ENCODE measurements at regions not wholly inside any gene's neighbourhood (a gene's known extent, or its start where the extent isn't known, plus 50 kb on each side); places are given as distances from the start of the nearest gene placed in this dataset.
"Not testable (repeated sequence)": the region's sequence is repeated elsewhere in the genome, so short reads cannot be mapped to it uniquely, and the experiment has no call there.

DNA sequence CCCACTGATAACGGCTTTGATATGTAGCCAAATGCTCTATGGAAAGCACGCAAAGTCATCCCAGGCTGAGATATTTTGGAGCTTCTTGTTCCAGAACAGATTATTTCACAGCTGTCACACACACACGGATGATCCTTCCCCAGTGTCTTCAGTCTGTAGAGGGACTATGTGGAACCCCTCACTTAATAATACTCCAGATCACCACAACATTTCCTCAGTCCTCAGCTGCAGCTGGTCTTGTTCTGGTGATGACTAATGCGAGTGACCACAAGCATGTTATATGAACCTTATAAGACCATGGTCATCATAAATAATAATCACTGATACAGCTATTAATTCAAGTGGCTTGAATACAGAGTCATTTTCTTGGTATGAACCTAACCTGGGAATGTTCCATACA lies 490.7 kb downstream of the RPIA start:
- peak; percentile 28 for DNase-seq (ENCODE audit: low read depth)
- not testable (repeated sequence) for H3K4me3 ChIP-seq (ENCODE audit: low read depth, low read length)

DNA sequence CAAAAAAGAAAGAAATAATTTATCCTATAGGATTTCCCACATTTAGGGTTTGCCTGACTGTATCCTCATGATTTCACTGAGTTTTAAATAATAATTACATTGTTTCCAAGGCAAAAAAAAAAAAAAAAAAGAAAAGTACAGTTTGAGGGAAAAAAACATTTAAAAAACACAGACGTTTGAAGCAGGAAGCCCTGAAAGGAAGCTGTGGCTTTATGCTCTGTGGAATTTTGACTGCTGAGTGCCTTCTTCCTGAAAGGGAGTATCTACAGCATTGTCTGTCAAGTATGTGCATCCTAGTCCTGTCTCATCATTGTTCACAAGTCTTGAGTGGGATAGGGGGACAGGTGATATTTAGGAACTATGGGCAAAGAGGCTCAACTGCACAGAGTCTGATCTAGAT lies 493.3 kb downstream of the RPIA start:
- H3K4me3 ChIP-seq (ENCODE audit: low read depth, low read length); DNase-seq (ENCODE audit: low read depth): not testable (repeated sequence)

DNA sequence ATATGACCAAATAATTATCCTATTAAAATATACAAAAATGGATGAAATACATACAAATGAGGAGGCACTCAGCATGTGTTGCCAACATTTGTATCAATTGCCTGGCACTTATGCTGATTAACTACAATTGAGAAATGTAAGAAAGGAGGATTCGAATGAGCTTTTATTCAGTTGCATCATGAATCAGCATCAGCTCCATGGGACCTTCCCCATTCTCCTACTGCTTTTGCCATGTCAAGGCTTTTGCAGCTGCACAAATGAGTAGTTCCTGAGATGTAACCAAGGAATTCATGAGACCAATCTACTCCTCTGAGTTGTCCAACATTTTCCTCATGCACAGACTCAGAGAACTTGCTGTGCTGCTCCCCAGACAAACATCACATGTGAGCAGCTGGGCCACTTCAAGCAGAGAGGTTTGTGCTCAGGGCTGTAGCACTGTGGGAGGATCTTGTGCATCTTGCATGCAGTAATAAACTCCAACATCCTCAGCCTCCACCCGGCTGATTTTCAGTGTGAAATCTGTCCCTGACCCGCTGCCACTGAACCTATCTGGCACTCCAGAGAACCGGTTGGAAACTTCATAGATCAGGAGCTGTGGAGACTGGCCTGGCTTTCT lies 504.3 kb downstream of the RPIA start:
- not testable (repeated sequence) for DNase-seq (ENCODE audit: low read depth); H3K4me3 ChIP-seq (ENCODE audit: low read depth, low read length)

DNA sequence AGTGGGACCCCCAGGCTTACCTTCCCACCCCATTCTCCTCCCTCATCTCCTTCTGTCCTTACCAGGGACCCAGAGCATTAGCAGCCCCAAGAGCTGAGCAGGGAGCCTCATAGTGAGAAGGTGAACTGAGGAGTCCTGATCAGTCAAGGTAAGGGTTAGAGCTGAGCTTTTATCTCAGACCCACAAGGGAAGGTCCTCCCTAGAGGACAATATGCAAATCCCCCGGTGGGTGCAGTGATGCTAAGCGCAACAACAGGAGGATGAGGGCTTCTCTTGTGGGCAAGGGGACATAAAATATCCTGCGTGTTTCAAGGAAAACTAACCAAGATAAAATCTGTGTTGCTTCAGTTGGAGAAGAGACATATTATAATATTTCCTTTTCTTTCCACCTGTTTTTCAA lies 505.2 kb downstream of the RPIA start:
- DNase-seq (ENCODE audit: low read depth); H3K4me3 ChIP-seq (ENCODE audit: low read depth, low read length): not testable (repeated sequence)

DNA sequence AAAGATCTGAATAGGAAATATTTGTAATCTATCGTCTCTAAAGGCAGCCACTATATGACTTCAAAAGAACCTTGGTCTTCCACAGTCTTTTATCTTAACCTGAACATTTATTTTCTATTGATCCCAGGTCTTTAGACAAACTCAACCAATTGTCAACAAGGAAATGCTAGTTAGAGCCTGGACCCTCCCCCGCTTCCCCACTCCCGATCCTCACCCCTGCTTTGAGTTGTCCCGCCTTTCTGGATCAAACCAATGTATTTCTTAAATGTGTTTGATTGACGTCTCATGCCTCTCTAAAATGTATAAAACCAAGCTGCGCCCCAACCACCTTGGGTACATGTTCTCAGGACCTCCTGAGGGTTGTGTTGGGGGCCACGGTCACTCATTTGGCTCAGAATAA lies 506.6 kb downstream of the RPIA start:
- not testable (repeated sequence) for H3K4me3 ChIP-seq (ENCODE audit: low read depth, low read length); DNase-seq (ENCODE audit: low read depth)

DNA sequence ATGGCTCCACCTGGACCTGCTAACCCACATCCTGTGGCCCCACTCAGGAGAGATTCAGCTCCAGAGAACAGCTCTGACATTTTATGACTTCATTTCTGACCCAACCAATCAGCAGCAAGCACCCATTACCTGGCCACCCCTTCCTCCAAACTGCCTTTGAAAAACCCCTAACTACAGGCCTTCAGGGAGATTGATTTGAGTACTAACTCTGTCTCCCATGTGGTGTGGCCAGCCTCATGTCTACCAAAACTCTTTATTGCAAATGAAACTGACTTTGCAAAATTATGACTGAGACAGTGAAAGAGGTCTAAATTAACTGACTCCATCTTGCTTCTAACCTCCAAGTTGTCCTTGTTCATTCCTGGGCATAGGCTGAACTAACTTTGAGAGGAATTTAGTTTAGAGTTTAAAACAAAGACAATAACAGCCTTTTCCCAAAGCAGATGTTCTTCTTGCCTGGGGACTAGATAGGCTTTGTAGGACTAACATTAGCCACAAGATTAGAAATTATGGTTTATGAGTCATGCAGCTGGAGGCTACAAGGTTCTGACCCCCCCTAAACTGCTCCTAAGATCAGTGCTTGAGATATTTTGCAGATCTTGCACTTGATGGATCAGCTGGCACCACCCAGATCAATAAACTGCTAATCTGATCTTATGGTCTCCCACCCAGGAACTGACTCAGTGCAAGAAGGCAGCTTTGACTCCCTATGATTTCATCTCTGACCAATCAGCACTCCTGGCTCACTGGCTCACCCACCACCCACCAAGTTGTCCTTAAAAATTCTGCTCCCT lies 508.2 kb downstream of the RPIA start:
- not testable (repeated sequence) for H3K4me3 ChIP-seq (ENCODE audit: low read depth, low read length); DNase-seq (ENCODE audit: low read depth)

DNA sequence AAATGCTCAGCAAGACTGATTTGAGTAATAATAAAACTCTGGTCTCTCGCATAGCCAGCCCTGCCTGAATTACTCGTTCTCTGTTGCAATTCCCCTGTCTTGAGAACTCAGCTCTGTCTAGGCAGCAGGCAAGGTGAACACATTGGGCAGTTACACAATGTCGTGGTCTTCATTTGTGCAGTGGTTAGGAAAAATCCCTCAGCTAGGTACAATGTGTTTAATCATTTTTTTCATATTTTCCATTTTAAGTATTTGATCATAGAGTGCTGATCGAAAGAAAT lies 508.7 kb downstream of the RPIA start:
- H3K4me3 ChIP-seq (ENCODE audit: low read depth, low read length); DNase-seq (ENCODE audit: low read depth): not testable (repeated sequence)

DNA sequence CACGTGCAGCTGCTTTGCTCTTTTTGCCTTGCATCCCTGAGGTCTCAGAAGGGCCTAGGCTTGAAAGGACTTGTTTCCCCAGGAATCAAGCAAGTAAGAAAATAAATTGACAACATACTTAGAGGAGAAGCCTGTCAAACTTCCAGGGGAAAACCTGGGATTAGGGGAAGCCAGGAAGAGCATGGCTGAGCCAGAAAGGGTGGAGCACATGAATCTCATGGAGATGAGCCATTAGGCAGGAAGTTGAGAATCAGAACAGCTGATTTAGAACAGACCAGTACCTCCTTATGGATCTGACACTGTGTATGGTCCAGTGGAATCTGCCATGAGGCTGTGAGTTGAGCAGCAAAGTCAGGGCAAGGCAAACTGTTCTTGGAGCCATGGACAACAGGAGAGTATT lies 511.0 kb downstream of the RPIA start:
- H3K4me3 ChIP-seq (ENCODE audit: low read depth, low read length); DNase-seq (ENCODE audit: low read depth): not testable (repeated sequence)

DNA sequence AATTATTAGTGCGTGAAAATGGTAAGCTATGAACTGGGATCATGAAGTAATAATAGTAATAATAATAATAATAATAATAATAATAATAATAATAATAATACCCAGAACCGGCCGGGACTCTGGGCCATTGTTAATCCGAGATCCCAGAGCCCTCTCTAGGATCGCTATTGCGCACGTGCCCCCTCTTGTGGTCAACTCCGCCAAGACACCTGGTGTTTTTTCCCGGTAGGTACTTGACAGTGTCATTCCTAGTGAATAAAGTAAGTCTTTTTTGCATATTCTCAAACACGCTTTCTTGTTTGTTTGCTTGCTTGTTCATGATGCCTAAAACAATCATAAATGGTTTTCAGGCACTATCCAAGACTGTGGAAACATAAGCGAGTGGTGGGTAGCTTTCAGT lies 513.7 kb downstream of the RPIA start:
- TF ChIP-seq, protein P1, sequence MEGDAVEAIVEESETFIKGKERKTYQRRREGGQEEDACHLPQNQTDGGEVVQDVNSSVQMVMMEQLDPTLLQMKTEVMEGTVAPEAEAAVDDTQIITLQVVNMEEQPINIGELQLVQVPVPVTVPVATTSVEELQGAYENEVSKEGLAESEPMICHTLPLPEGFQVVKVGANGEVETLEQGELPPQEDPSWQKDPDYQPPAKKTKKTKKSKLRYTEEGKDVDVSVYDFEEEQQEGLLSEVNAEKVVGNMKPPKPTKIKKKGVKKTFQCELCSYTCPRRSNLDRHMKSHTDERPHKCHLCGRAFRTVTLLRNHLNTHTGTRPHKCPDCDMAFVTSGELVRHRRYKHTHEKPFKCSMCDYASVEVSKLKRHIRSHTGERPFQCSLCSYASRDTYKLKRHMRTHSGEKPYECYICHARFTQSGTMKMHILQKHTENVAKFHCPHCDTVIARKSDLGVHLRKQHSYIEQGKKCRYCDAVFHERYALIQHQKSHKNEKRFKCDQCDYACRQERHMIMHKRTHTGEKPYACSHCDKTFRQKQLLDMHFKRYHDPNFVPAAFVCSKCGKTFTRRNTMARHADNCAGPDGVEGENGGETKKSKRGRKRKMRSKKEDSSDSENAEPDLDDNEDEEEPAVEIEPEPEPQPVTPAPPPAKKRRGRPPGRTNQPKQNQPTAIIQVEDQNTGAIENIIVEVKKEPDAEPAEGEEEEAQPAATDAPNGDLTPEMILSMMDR (conservative IDR thresholded peaks at IDR 0.05; ENCODE audit: low read depth, low read length) = peak; percentile 40
- H3K4me3 ChIP-seq (ENCODE audit: low read depth, low read length) = not testable (repeated sequence)
- peak; percentile 7 for DNase-seq (ENCODE audit: low read depth)

DNA sequence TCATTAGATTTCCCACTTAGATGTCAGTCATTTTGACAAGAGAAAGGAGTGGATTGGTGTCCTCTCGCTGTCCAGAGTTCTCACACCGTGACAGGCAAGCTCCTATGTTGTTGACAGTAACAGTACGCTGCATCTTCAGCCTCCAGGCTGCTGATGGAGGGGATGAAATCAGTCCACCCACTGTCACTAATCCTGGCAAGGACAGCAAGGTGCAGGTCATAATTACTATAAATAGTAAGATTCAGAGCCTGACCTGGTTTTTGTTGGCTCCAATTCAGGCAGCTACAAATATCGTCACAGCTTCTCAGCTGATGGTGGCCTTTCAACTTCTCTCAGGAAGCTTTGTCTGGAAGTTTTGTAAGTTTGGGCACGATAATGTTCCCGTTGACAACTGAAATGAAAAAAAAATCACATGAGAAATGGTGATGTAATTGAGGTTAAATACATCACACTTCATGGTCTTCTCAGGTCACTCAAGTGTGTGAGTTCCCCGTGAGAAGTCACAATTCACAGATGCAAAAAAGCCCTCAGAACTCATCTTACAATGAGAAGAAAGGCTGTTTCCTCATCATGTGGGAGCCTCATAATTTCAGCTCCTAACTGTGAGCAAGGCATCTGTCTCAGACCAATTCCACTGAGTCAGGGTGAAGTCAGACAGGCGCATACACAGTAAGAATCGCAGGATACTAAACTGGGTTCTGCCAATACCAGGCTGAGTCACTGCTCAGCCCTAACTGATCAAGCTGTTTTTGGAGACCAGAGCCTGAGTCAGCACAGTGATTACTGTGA lies 516.9 kb downstream of the RPIA start:
- DNase-seq (ENCODE audit: low read depth) = peak; percentile 68
- H3K4me3 ChIP-seq (ENCODE audit: low read depth, low read length) = not testable (repeated sequence)

DNA sequence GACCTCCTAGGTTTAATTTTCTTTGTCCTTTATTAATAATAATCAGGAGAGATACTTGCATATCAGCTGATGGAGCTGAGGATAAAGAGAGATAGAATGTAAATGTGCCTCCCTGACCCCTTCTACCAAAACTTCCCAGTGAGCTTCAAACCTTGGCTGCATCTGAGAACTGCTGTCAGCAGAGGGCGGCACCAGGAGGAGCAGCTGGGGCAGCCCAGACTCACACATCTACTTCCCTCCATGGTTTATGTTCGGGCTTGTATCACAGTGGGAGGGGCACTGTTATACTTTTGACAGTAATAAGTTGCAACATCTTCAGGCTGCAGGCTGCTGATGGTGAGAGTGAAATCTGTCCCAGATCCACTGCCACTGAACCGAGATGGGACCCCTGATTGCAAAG lies 521.7 kb downstream of the RPIA start:
- DNase-seq (ENCODE audit: low read depth) = peak; percentile 23
- H3K4me3 ChIP-seq (ENCODE audit: low read depth, low read length) = not testable (repeated sequence)

DNA sequence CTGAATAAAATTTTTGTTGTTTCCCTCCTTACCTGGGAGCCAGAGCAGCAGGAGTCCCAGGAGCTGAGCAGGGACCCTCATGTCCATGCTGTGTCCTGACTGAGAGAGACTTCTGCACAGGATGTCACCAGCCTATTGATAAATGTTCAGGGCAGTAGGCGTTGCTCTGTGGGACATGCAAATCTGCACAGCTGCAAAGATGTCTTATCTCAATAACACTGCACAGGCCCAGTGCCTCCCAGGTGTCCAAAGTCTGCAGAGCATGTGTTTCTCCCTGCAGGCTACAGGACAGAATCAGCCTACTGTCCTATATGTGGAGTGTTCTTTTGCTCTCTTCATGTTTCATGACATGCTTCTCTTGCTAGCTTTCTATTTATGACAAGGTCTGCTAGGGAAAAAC lies 522.3 kb downstream of the RPIA start:
- H3K4me3 ChIP-seq (ENCODE audit: low read depth, low read length); DNase-seq (ENCODE audit: low read depth): not testable (repeated sequence)

DNA sequence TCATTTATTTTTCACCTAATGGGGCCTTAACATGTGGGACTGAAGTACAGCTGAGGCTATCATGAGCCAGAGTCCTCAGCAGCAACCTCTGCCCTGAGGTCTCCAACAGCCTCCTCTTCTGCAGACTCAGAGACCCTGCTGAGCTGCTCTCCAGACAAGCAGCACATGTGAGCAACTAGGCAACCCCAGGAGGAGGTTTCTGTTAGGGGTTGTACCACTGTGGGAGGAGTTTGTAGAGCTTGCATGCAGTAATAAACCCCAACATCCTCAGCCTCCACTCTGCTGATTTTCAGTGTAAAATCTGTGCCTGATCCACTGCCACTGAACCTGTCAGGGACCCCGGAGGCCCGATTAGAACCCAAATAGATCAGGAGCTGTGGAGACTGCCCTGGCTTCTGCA lies 530.0 kb downstream of the RPIA start:
- not testable (repeated sequence) for DNase-seq (ENCODE audit: low read depth); H3K4me3 ChIP-seq (ENCODE audit: low read depth, low read length)

DNA sequence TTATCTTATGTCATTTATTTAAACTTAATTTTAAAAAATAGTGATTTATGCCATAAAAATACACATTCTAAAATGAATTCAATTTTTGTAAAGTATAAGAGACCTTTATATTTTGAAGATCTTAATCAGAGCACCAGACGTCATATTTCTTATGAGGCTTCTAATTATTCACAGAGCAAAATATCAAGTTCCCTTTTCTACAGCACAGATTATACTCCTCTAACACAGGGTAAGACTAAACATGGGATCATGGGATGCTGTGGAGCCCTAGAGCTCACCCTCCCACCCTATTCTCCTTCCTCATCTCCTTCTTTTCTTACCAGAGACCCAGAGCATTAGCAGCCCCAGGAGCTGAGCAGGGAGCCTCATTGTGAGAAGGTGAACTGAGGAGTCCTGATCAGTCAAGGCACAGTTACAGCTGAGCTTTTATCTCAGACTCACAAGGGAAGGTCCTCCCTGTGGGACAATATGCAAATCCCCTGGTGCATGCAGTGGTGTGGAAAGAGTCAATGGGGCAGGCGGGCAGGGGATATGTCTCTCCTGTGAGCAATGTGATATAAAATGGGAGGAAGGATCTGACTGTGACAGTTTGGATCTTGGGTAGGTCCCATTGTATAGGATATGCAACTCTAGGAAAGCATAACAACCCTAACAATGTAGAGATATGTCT lies 530.7 kb downstream of the RPIA start:
- H3K4me3 ChIP-seq (ENCODE audit: low read depth, low read length); DNase-seq (ENCODE audit: low read depth): not testable (repeated sequence)

DNA sequence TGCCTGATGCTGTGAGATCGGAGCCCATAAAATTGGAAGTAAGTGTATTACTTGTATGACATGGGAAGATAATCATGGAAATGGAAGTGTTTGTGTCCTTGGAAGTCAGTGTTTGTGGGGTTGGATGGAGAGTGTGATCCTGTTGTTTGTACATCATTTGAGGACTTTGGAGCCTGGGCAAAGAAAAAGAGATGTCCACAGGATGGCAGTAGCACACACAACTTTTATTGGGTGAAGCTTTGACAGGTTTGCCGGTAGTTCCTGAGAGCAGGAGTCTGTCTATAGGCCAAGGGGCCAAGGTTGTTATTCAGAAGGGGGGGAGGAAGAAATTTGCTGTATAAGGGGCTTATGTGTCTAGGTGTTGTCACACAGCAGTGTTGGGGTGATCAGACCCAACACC lies 533.3 kb downstream of the RPIA start:
- not testable (repeated sequence) for DNase-seq (ENCODE audit: low read depth); H3K4me3 ChIP-seq (ENCODE audit: low read depth, low read length)

DNA sequence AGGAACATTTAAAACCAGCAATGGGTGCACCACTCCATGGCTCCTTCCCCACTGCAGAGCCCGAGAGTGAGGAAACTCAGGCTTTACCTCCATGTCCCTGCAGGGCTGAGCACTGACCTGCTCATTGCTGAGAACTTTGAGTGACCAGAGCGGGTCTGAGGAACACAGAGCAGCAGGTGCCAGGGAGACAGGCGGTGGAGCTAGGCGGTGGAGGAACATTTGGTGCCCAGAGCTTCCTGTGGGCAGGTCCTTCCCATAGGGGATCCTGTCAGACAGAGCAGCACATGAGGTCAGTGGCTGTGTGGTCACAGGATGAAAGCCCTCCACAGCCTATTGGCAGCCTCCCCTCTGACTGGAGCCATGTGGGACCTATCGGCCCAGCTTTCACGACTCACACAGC lies 538.5 kb downstream of the RPIA start:
- DNase-seq (ENCODE audit: low read depth); H3K4me3 ChIP-seq (ENCODE audit: low read depth, low read length): not testable (repeated sequence)

DNA sequence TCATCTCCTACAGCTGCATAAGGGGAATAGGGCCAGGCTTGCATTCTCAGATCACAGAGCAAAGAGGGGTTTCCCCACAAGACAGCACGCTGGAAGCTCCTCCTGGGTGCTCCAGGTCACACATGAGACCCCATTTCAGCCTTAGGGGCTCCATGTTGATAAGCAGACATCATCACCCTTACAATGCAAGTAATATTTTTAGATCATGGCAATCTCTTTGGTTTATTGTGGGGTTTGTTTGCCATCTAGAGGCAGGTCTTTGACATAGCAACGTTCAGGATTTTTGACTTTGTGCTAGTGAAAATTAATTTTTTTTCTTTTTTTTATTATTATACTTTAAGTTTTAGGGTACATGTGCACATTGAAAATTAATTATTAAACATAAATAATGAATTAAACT lies 539.8 kb downstream of the RPIA start:
- DNase-seq (ENCODE audit: low read depth); H3K4me3 ChIP-seq (ENCODE audit: low read depth, low read length): not testable (repeated sequence)

DNA sequence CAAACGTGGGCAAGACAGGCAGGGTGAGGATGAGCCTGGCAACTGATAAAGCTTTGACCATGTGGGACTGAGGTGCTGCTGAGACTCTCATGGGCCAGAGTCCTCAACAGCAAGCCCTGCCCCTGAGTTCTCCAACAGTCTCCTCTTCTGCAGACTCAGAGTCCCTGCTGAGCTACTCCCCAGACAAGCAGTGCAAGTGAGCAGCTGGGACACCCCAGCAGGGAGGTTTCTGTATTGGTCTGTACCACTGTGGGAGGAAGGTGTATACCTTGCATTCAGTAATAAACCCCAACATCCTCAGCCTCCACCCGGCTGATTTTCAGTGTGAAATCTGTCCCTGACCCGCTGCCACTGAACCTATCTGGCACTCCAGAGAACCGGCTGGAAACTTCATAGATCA lies 542.5 kb downstream of the RPIA start:
- H3K4me3 ChIP-seq (ENCODE audit: low read depth, low read length); DNase-seq (ENCODE audit: low read depth): not testable (repeated sequence)

All from choroid plexus epithelial cell (primary cell).